ENCODE measurements at regions not wholly inside any gene's neighbourhood (a gene's known extent, or its start where the extent isn't known, plus 50 kb on each side); places are given as distances from the start of the nearest gene placed in this dataset.

GRCh38 chr2:219720956-219721355 is 93.5 kb downstream of the SLC4A3 start:
- Histone ChIP-seq H3K4me2 (ENCODE audit: insufficient read depth, low read length) (no peak overlapping the region), H4K20me1 (replicated peaks; ENCODE audit: control insufficient read depth, insufficient read depth, low read length) (no peaks in the 10 kb centered on the region), H3K27me3 (ENCODE audit: control insufficient read depth in 2 of 2, insufficient read depth in 2 of 2, low read length in 2 of 2) (peaks cover 0 to 6% of the 10 kb centered on the region in 2 experiments; a peak in 3 of 5 replicates), H3K9me3 (replicated peaks; ENCODE audit: control insufficient read depth, insufficient read depth, low read depth, low read length) (no peaks in the 10 kb centered on the region), H3K27ac (ENCODE audit: extremely low read depth, low read depth, low read length) (no peak overlapping the region), H3K9me1 (ENCODE audit: control insufficient read depth, insufficient read depth, low read length) (no peaks in the 10 kb centered on the region), H3K36me3 (ENCODE audit: control insufficient read depth, insufficient read depth, low read length) (no peaks in the 10 kb centered on the region), H3K79me2 (ENCODE audit: control insufficient read depth, insufficient read depth, low read length) (no peaks in the 10 kb centered on the region), H2AFZ (ENCODE audit: low read depth, low read length) (peak overlapping the region; percentile 59; the same call in 1 of the 2 replicates), H3K9ac (ENCODE audit: insufficient read depth in 1 of 2, low read depth in 2 of 2, low read length in 2 of 2) (no peak overlapping the region), H3K4me3 (no peak overlapping the region), H3K4me1 (replicated peaks in 1 of 2; ENCODE audit: control insufficient read depth in 2 of 2, insufficient read depth in 2 of 2, low read length in 2 of 2) (peaks cover 0 to 17% of the 10 kb centered on the region in 2 experiments; a peak in 2 of 5 replicates)
- ATAC-seq (no peak), FAIRE-seq (no peak), DNase-seq (ENCODE audit: extremely low read depth in 1 of 4, low spot score in 3 of 4) (no peak)
- TF ChIP-seq CCAR2 (IDR thresholded peaks at IDR 0.05; ENCODE audit: low read depth, low read length), result no peak
- no peak for TF ChIP-seq HMBOX1 (IDR thresholded peaks at IDR 0.05)
- TF ChIP-seq ZNF518B (CRISPR knock-in tag; IDR thresholded peaks at IDR 0.05), result no peak
- TF ChIP-seq HNRNPLL (IDR thresholded peaks at IDR 0.05; ENCODE audit: low read depth, low read length, poor library complexity, severe bottlenecking), result no peak
- no peak for TF ChIP-seq SMARCA5 (IDR thresholded peaks at IDR 0.05)
- TF ChIP-seq ZNF445 (CRISPR knock-in tag; IDR thresholded peaks at IDR 0.05; ENCODE audit: low read depth), result no peak
- no peak for TF ChIP-seq SP2 (IDR thresholded peaks at IDR 0.05; ENCODE audit: extremely low read depth, low read depth, low read length, poor library complexity, severe bottlenecking)
- no peak for TF ChIP-seq HMG20A (CRISPR knock-in tag; conservative IDR thresholded peaks at IDR 0.05)
- TF ChIP-seq ZBTB34 (CRISPR knock-in tag; IDR thresholded peaks at IDR 0.05), result no peak
- no peak for TF ChIP-seq IRF2 (CRISPR knock-in tag; IDR thresholded peaks at IDR 0.05)
- TF ChIP-seq ZNF778 (CRISPR knock-in tag; IDR thresholded peaks at IDR 0.05), result no peak
- no peak for TF ChIP-seq SRSF7 (optimal IDR thresholded peaks at IDR 0.05; ENCODE audit: low read depth, low read length)
- TF ChIP-seq TARDBP (IDR thresholded peaks at IDR 0.05), result no peak
- no peak for TF ChIP-seq CREB1 (IDR thresholded peaks at IDR 0.05)
- TF ChIP-seq CREB1 (CRISPR knock-in tag; IDR thresholded peaks at IDR 0.05), result no peak
- TF ChIP-seq KAT8 (IDR thresholded peaks at IDR 0.05; ENCODE audit: low read depth), result no peak
- TF ChIP-seq LCOR (CRISPR knock-in tag; IDR thresholded peaks at IDR 0.05), result no peak
- no peak for TF ChIP-seq C11orf30 (IDR thresholded peaks at IDR 0.05; ENCODE audit: low read depth)
- TF ChIP-seq ZNF57 (CRISPR knock-in tag; IDR thresholded peaks at IDR 0.05), result no peak
- in situ Hi-C loops (cut with MboI) (no loop called here), intact Hi-C loops (cut with micrococcal nuclease) (no loop called here)
- CTCF ChIA-PET (ENCODE audit: low intra/inter-chr PET ratio), result no interaction called here
- BruUV-seq (replicated peaks), result no TSS peak
- WGBS (ENCODE audit: insufficient coverage, low coverage, missing lambda C conversion rate), result 9% methylated on average over 6 of the region's 6 CpGs
- POLR2A ChIA-PET, result no interaction called here

Measured in K562 (cell line).